Brain microvascular endothelial cell (primary cell): ENCODE measurements at regions not wholly inside any gene's neighbourhood (a gene's known extent, or its start where the extent isn't known, plus 50 kb on each side); places are given as distances from the start of the nearest gene placed in this dataset.
A peak's percentile ranks its signal among the peaks of the same experiment; 100 is the strongest.

Source experiments
- DNase-seq: peaks from one replicate; pipeline ENCODE4 v3.0.0-alpha.2; 2020
- H3K27ac ChIP-seq: fragments of 250-450 bp; sonication (Bioruptor Pico); 2 replicates; pipeline ENCODE4 v1.5.1; 2020; ENCODE audit warnings: mild to moderate bottlenecking, moderate library complexity
- H3K27me3 ChIP-seq: fragments of 250-450 bp; sonication (Bioruptor Pico); replicated peaks from 2 replicates; pipeline ENCODE4 v1.5.1; 2020; ENCODE audit warnings: mild to moderate bottlenecking
- H3K36me3 ChIP-seq: fragments of 250-450 bp; sonication (Bioruptor Pico); replicated peaks from 2 replicates; pipeline ENCODE4 v1.5.1; 2020; ENCODE audit warnings: mild to moderate bottlenecking
- H3K4me3 ChIP-seq: 2 replicates; pipeline ENCODE4 v1.5.1; 2011; ENCODE audit warnings: low read depth, mild to moderate bottlenecking, control low read depth, low read length, moderate library complexity
- in situ Hi-C: cut with HindIII; loops from 2 replicates; pipeline ENCODE4 v1.10.0; 2017; ENCODE audit warnings: low sequenced_read_pairs, low pct_ligation_motif_present
- TF ChIP-seq, protein P1 (sequence below): IDR thresholded peaks from 2 replicates; pipeline ENCODE4 v1.5.1; 2011; ENCODE audit warnings: low read depth, mild to moderate bottlenecking, moderate library complexity, low read length, control low read depth, inconsistent platforms; ENCODE audit errors: missing control alignments

DNA sequence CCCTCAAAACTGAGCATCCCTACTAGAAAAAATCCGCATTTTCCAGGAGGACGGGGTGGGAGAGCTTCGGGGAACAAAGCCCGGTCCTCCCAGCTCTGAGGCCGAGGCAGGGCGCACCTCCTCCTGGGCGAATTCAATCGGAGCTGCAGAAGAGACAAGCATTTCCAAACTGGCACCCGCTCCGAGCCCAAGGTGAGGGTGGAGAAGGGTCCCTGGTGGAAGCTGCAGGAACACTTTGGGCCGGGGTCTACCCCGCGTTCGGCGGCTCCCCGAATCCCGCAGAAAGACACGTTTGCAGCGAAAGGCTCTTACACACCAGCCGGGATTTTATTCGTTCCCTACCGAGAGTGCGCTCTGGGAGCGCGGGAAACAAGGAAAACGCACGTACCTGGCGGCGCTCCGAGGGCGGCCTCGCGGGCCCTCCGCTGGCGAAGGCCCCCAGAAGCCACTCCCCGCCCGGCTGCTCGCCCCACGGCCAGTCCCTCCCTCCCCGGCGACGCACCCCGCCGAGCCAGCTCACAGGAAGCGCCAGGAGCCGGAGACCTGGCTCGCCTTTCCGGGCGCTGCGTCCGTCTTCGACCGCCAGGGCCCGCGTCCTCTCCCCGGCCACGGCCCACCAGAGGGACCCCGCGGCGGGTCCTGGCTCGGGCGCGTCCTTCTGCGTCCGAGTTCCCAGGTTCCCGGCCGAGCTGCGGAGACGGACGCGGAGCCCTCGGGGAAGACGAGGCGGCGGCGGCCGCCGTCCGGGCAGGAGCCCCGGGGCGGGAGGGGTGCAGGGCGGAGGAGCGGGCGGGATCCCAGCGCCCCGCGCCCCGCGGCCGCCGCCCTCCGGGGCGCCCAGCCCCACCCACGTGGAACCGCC is 49.8 kb upstream of the BAHCC1 start:
- Histone ChIP-seq H3K27me3 (no peaks in the 10 kb centered on the region), H3K36me3 (peaks cover 3% of the 10 kb centered on the region), H3K27ac (peak overlapping the region; percentile 70), H3K4me3 (peak overlapping the region; percentile 95)
- TF ChIP-seq, protein P1, sequence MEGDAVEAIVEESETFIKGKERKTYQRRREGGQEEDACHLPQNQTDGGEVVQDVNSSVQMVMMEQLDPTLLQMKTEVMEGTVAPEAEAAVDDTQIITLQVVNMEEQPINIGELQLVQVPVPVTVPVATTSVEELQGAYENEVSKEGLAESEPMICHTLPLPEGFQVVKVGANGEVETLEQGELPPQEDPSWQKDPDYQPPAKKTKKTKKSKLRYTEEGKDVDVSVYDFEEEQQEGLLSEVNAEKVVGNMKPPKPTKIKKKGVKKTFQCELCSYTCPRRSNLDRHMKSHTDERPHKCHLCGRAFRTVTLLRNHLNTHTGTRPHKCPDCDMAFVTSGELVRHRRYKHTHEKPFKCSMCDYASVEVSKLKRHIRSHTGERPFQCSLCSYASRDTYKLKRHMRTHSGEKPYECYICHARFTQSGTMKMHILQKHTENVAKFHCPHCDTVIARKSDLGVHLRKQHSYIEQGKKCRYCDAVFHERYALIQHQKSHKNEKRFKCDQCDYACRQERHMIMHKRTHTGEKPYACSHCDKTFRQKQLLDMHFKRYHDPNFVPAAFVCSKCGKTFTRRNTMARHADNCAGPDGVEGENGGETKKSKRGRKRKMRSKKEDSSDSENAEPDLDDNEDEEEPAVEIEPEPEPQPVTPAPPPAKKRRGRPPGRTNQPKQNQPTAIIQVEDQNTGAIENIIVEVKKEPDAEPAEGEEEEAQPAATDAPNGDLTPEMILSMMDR, result peak; percentile 41
- in situ Hi-C loops, result no loop called here
- DNase-seq, result peak; percentile 78
